ENCODE measurements at regions not wholly inside any gene's neighbourhood (a gene's known extent, or its start where the extent isn't known, plus 50 kb on each side); places are given as distances from the start of the nearest gene placed in this dataset.

- DNase-seq = no peak
Measured at GRCh38 chr13:90103099-90103784, 1244.2 kb upstream of the MIR17HG start.

GRCh38 chr13:90104764-90105163 lies 1242.7 kb upstream of the MIR17HG start:
- DNase-seq = no peak

GRCh38 chr13:90105276-90105675 lies 1242.2 kb upstream of the MIR17HG start:
- peak; percentile 62 for DNase-seq

GRCh38 chr13:90105849-90106496 lies 1241.5 kb upstream of the MIR17HG start:
- peak; percentile 83 for DNase-seq

GRCh38 chr13:90107661-90108060 lies 1239.8 kb upstream of the MIR17HG start:
- no peak for DNase-seq

GRCh38 chr13:90108547-90108946 lies 1238.9 kb upstream of the MIR17HG start:
- DNase-seq = peak; percentile 14

- no peak for DNase-seq
Measured at GRCh38 chr13:90116121-90116520, 1231.4 kb upstream of the MIR17HG start.

GRCh38 chr13:90118467-90119071 lies 1228.9 kb upstream of the MIR17HG start:
- no peak for DNase-seq

- DNase-seq = no peak
Measured at GRCh38 chr13:90120026-90120425, 1227.5 kb upstream of the MIR17HG start.

GRCh38 chr13:90121784-90122183 lies 1225.7 kb upstream of the MIR17HG start:
- DNase-seq = no peak

- DNase-seq = no peak
Measured at GRCh38 chr13:90122531-90122930, 1225.0 kb upstream of the MIR17HG start.

- DNase-seq = no peak
Measured at GRCh38 chr13:90135558-90135957, 1211.9 kb upstream of the MIR17HG start.

GRCh38 chr13:90142251-90142650 lies 1205.2 kb upstream of the MIR17HG start:
- DNase-seq = no peak

GRCh38 chr13:90154311-90154960 lies 1193.1 kb upstream of the MIR17HG start:
- no peak for DNase-seq

GRCh38 chr13:90156390-90156789 lies 1191.1 kb upstream of the MIR17HG start:
- no peak for DNase-seq

- no peak for DNase-seq
Measured at GRCh38 chr13:90168953-90169352, 1178.5 kb upstream of the MIR17HG start.

- no peak for DNase-seq
Measured at GRCh38 chr13:90170208-90170607, 1177.3 kb upstream of the MIR17HG start.

- DNase-seq = peak; percentile 29
Measured at GRCh38 chr13:90171649-90172048, 1175.8 kb upstream of the MIR17HG start.

GRCh38 chr13:90177512-90177911 lies 1170.0 kb upstream of the MIR17HG start:
- DNase-seq = no peak

GRCh38 chr13:90184355-90184754 lies 1163.1 kb upstream of the MIR17HG start:
- no peak for DNase-seq

GRCh38 chr13:90185734-90186133 lies 1161.8 kb upstream of the MIR17HG start:
- DNase-seq = no peak

GRCh38 chr13:90187478-90188350 lies 1159.8 kb upstream of the MIR17HG start:
- DNase-seq = no peak

- DNase-seq = no peak
Measured at GRCh38 chr13:90188351-90188636, 1159.2 kb upstream of the MIR17HG start.
